ENCODE measurements at regions not wholly inside any gene's neighbourhood (a gene's known extent, or its start where the extent isn't known, plus 50 kb on each side); places are given as distances from the start of the nearest gene placed in this dataset.

DNA sequence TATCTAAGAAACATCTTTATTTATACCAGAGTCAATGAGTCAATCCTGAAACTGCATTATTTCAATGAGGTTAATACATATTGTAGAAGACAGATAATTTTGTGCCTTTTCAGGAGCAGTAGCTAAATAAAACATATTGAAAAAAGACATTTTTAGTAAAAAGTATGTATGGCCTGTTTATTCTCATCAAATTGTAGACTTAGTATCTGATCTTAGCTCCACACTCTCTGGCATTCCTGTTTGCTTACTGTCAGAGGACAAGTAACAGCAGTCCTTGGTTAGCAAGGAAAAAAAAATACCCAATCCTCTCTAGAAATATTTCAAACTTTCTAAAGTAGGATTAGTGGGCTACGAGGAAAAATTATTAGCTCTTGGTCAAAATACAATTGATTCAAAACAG lies 50.5 kb upstream of the GUCY1A1 start:
- DNase-seq, result no peak

DNA sequence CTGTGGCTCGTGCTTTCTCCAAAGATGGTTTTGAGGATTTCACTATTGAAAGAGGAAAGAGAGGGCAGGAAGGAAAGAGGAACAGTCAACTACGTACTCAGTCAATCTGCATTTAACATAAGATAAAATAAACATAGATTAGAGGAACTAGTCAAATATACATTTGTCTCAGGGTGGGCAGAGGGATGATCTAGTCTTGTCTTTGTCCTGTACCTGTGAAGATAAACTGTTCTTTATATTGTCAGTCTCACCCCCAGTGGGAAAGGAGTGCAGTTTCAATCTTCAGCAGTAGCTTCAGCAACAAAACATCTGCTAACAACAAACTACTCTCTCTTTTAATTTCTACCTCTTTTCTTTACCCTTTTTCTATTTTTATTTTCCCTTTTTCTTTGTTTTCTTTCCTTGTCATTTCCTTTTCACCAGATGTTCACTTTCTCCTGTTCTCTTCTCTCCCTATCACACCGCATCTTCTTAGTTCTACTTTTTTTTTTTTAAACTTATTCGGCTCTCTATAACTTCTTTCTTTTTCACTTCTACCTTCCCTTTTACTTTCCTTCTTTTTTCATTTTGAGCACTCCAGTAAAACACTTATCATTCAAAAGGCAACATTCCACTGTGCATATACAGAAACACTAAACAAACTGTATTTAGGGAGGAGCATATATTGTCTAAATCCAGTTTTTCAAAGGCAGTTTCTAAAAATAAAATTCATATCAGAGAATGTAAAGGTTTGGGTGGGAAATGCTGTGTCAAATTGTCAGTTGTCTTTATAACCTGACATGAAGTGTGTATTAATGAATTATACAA lies 51.4 kb upstream of the GUCY1A1 start:
- no peak for DNase-seq

GRCh38 chr4:155614111-155614762 lies 52.4 kb upstream of the GUCY1A1 start:
- DNase-seq, result no peak

DNA sequence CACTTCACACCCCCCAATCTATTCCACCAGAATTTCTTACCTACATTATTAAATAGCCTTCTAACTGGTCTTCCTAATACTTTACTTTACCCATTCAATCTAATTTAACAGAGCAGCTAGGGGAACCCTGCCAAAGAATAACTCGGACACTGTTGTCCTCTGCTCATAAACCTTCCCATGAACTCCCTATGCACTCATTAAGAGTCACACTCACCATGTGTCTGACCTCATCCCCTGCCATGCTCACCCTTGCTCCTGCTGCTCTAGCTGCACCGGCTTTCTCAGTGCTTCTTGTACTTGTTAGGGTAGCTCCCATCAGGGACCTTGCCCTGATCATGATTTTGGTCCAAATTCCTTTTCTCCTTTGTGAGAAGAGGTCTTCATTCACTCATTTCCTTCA lies 54.6 kb upstream of the GUCY1A1 start:
- no peak for DNase-seq

- no peak for DNase-seq
Observed at GRCh38 chr4:155611501-155611900, 55.1 kb upstream of the GUCY1A1 start.

DNA sequence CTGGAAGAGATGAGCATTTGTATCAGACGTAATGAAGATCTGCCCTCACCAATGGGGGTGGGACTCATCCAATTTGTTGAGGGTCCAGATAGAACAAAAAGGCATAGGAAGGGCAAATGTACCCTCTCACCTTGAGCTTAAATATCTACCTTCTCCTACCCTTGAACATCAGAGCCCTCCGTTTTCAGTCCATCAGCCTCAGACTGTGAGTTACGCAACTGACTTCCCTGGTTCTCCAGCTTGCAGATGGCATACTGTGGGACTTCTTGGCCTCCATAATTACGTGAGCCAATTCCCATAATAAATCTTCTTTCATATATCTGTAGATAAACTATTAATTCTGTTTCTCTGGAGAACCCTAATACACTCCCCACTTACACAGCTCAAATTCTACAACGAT lies 56.5 kb upstream of the GUCY1A1 start:
- DNase-seq, result no peak

DNA sequence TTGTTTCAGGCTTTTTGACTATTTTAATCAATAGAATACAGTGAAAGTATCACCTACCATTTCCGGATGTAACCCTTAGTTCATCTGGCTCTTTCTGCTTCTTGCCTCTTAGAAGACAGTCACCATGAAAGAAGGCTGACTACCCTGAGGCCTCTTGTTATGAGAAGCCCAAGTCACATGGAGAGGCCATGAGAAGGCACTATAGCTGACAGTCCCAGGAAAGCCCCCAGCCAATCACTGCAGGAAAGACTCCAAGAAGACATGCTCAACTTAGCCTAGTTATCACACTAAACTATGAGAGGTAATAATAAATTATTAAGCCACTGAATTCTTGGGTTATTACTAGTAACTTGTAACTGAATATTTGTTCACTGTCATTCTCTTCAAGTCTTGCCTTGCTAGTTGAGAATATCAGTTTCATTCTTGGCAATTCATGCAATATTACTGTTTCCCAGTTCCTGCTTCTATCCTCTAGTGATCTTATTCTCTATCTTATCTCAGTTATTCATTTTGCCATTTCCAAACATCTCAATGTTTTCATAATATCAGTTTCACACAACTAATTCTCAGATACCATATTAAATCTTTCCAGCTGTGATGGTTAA lies 57.1 kb upstream of the GUCY1A1 start:
- DNase-seq, result no peak

- no peak for DNase-seq
Observed at GRCh38 chr4:155608225-155608885, 58.3 kb upstream of the GUCY1A1 start.

- no peak for DNase-seq
Observed at GRCh38 chr4:155607481-155607880, 59.2 kb upstream of the GUCY1A1 start.

- no peak for DNase-seq
Observed at GRCh38 chr4:155604718-155605626, 61.7 kb upstream of the GUCY1A1 start.

GRCh38 chr4:155603360-155603891 lies 63.2 kb upstream of the GUCY1A1 start:
- no peak for DNase-seq

DNA sequence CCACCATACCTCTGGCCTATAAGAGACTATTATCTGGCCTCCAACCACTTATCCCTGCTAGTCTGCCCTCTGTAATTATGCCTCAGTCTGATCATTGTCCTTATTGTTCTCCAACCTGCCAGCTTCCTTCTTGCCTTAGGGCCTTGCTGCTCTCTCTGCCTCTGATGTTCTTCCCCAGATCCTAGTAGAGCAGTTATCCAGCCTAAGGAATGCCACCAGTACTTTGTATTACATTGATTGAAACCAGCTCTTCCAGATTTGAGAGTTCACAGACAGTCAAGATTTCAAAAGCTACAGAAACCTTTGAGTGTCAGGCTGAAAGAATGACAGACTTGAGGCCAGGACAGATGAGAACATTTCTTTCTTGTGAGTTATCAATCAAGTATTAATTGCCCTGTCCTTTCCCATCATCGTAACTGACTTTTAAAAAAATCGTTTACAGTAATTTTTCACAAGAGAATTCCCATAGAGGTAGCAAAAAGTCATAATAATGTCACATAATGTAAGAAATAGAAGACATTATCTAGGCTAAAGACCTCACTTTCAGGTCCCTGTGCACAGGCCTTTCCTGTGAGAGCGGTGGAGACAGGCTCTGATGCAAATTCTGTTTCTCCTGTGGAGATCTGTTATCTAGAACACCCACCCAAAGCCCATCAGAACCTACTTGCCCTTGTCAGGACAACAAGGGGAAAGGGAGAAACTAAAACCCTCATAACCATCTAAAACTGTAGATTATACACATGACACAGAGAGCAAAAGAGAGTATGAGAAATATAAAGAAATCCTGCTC lies 64.1 kb upstream of the GUCY1A1 start:
- DNase-seq, result no peak

- DNase-seq, result no peak
Observed at GRCh38 chr4:155600244-155600643, 66.4 kb upstream of the GUCY1A1 start.

- no peak for DNase-seq
Observed at GRCh38 chr4:155599596-155599995, 67.1 kb upstream of the GUCY1A1 start.

GRCh38 chr4:155599085-155599484 lies 67.6 kb upstream of the GUCY1A1 start:
- no peak for DNase-seq

DNA sequence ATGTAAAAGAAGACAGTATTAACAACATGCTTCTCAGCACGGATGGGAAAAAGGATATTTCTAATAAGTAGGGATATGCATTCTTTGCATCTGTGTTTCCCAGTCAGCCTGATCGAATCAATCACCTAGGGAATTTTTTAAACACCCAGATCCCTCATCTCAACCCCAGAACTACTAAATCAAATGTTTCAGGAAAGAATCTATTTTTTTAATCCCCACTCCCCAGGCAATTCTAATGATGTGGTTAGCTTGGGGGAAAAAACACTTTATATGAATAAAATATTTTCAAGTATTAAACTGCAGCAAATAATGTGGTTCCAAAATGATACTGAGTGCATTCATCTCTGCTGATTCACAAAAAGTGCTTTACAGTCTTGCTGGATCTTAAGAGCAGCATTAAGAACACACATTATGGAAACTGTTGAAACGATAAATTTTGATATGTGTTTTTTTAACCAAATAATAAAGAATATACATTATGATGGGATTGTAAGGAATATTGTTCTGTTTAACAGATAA lies 68.7 kb upstream of the GUCY1A1 start:
- DNase-seq, result no peak

DNA sequence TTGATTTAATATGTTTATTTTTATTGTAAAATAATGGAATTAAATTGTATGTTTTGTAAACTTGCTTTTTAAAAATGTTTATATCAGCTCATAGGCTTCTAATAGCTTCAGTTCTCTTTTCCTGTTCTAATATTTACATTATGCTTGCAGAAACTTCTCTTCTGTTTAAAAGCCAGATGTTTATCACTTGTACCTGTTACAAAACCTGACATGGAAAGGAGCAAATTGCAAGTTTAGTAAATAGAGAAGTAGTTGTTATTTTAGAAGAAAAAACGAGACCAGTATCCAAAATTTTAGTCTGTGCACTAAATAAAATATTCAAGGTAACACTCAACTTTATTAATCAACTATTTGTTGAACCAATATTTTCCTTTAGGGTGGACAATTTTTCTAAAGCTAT lies 69.4 kb upstream of the GUCY1A1 start:
- no peak for DNase-seq

GRCh38 chr4:155593793-155594192 lies 72.9 kb upstream of the GUCY1A1 start:
- DNase-seq, result no peak

DNA sequence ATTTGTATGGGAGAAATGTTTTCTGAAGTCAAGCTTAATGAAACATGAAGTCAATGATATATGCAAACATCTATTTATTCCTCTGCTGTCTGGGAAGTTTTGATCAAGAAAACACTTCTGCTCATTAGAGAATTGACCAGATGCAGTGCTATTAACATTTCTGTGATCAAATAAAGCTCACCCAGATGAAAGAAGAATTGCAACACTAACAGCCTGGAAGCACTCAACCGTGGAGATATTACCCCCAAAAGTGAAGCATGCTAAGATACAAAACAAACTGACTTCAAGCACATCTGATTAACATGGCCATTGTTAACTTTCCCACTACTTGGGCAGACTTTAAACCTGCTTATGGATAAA lies 73.7 kb upstream of the GUCY1A1 start:
- DNase-seq, result no peak

DNA sequence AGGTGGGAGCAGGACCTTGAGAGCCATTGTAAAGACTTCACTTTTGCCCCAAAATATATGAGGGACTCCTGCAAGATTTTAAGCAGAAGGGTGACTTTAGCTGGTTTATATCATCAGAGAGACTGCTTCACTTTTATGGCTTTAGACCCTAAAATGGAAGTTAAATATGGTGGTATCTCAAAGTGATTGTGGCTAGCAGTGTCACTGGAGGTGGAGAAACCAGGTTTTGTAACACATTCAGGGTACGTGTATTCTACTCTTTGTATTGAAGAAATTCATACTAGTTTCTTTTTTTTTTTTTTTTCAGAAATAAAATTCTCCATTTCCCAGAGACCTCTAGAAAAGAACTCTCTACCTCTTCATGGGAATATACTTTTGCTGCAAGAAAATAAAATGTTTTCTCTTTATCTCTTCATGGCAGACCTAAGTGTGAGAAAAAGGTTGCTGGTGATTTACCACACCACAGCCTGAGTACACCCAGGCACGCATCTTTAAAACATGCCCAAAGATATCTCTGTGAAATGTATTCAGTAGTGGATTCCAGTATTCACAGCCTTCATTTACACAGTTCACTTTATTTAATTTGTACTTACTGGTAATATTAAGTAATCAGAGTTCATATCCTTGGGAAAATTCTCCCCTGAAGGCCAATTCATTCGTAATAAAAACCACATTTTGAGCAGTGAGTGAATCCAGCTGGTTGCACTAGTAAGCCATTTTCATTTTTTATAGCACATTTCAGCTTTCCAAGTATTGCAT lies 74.3 kb upstream of the GUCY1A1 start:
- no peak for DNase-seq

- no peak for DNase-seq
Observed at GRCh38 chr4:155591738-155592143, 74.9 kb upstream of the GUCY1A1 start.

Data from NCI-H1694 treated with DMSO at 0.1 percent for 48 hours (cell line).